PFSK-1 (cell line): ENCODE measurements at regions not wholly inside any gene's neighbourhood (a gene's known extent, or its start where the extent isn't known, plus 50 kb on each side); places are given as distances from the start of the nearest gene placed in this dataset.

Source experiments
- FOXP2 ChIP-seq: optimal IDR thresholded peaks from 2 replicates; pipeline ENCODE3; 2011; ENCODE audit warnings: borderline replicate concordance, control low read depth, inconsistent platforms; ENCODE audit not compliant: insufficient read depth; ENCODE audit errors: extremely low read length, extremely low read depth
- SIN3A ChIP-seq: IDR thresholded peaks from 2 replicates; pipeline ENCODE4 v1.6.1; 2012; ENCODE audit warnings: mild to moderate bottlenecking, low read length, moderate library complexity, borderline replicate concordance; ENCODE audit not compliant: insufficient read depth
- TAF1 ChIP-seq: IDR thresholded peaks from 2 replicates; pipeline ENCODE4 v1.6.1; 2012; ENCODE audit warnings: low read length, control low read depth, borderline replicate concordance; ENCODE audit not compliant: insufficient read depth
- TF ChIP-seq, protein P1 (sequence below), 2 experiments: IDR thresholded peaks; 2 replicates each; pipeline versions ENCODE4 v1.6.1 to v1.8.0; 2011 to 2012; ENCODE audit warnings: low read depth in 2 of 2, low read length in 2 of 2, control low read depth in 1 of 2, inconsistent platforms in 1 of 2, mild to moderate bottlenecking in 1 of 2, moderate library complexity in 1 of 2; ENCODE audit not compliant: insufficient read depth in 1 of 2

GRCh38 chr11:70606951-70607330 lies 208.6 kb downstream of the CTTN start:
- TF ChIP-seq, protein P1, sequence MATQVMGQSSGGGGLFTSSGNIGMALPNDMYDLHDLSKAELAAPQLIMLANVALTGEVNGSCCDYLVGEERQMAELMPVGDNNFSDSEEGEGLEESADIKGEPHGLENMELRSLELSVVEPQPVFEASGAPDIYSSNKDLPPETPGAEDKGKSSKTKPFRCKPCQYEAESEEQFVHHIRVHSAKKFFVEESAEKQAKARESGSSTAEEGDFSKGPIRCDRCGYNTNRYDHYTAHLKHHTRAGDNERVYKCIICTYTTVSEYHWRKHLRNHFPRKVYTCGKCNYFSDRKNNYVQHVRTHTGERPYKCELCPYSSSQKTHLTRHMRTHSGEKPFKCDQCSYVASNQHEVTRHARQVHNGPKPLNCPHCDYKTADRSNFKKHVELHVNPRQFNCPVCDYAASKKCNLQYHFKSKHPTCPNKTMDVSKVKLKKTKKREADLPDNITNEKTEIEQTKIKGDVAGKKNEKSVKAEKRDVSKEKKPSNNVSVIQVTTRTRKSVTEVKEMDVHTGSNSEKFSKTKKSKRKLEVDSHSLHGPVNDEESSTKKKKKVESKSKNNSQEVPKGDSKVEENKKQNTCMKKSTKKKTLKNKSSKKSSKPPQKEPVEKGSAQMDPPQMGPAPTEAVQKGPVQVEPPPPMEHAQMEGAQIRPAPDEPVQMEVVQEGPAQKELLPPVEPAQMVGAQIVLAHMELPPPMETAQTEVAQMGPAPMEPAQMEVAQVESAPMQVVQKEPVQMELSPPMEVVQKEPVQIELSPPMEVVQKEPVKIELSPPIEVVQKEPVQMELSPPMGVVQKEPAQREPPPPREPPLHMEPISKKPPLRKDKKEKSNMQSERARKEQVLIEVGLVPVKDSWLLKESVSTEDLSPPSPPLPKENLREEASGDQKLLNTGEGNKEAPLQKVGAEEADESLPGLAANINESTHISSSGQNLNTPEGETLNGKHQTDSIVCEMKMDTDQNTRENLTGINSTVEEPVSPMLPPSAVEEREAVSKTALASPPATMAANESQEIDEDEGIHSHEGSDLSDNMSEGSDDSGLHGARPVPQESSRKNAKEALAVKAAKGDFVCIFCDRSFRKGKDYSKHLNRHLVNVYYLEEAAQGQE (IDR thresholded peaks at IDR 0.05; ENCODE audit: insufficient read depth in 1 of 2, low read depth in 2 of 2, low read length in 2 of 2), result no peak
- TF ChIP-seq SIN3A (no peak), TAF1 (no peak), FOXP2 (no peak)
